K562 (cell line): ENCODE measurements at regions not wholly inside any gene's neighbourhood (a gene's known extent, or its start where the extent isn't known, plus 50 kb on each side); places are given as distances from the start of the nearest gene placed in this dataset.
A peak's percentile ranks its signal among the peaks of the same experiment; 100 is the strongest.

Experiments
- ATAC-seq: fragments of 200-7000 bp; cut with Tn5 transposase; 3 replicates; pipeline ENCODE4 v1.9.1; 2020; ENCODE audit warnings: moderate library complexity
- BruUV-seq: library from RNA; stranded (reverse); fragments of 400-500 nt; replicated peaks from 2 replicates; lab custom pipeline; 2021; lab: Mats Ljungman, UMichigan
- CTCF ChIA-PET: fragments of 300-600 bp; formaldehyde crosslinking; extraction: SDS; loops from one replicate; lab custom pipeline; 2021; ENCODE audit warnings: low intra/inter-chr PET ratio; lab: Yijun Ruan, JAX
- POLR2A ChIA-PET: fragments of 300-600, 350-650 bp; sonication (Branson Sonifier 250); formaldehyde crosslinking; extraction: SDS; loops from one replicate; lab custom pipeline; 2021; ENCODE audit warnings: antibody characterized with exemption, inconsistent platforms; lab: Yijun Ruan, JAX
- DNase-seq, 4 experiments: peaks; one replicate each; pipeline versions ENCODE4 v3.0.0 to v3.0.0-alpha.2; 2011 to 2018; ENCODE audit warnings: low spot score in 3 of 4, mixed read lengths in 3 of 4; ENCODE audit errors: extremely low read depth in 1 of 4
- FAIRE-seq: peaks from 2 replicates; lab custom pipeline; 2011; peaks lifted over from hg19 to GRCh38; lab: Jason Lieb, UNC
- H2AFZ ChIP-seq: 2 replicates; pipeline ENCODE4 v1.6.0; 2011; ENCODE audit warnings: low read depth, low read length, control low read depth, inconsistent platforms
- H3K27ac ChIP-seq: fragments of 200-600 bp; 3 replicates; pipeline ENCODE4 v1.8.0; 2011; ENCODE audit warnings: low read depth, mild to moderate bottlenecking, control low read depth, inconsistent platforms, low read length, moderate library complexity, mixed read lengths; ENCODE audit errors: extremely low read depth
- H3K27me3 ChIP-seq, 2 experiments: fragments of 300-600 bp in 1 of 2; 2 replicates in 1 of 2; 3 replicates in 1 of 2; pipeline versions ENCODE4 v1.6.0 to v1.8.0; 2011; ENCODE audit warnings: inconsistent platforms in 2 of 2, low read length in 2 of 2, mild to moderate bottlenecking in 1 of 2, mixed read lengths in 1 of 2, moderate library complexity in 1 of 2; ENCODE audit not compliant: control insufficient read depth in 2 of 2, insufficient read depth in 2 of 2
- H3K36me3 ChIP-seq: fragments of 300-600 bp; 3 replicates; pipeline ENCODE4 v1.8.0; 2011; ENCODE audit warnings: mild to moderate bottlenecking, low read length, inconsistent platforms; ENCODE audit not compliant: control insufficient read depth, insufficient read depth
- H3K4me1 ChIP-seq, 2 experiments: fragments of 200-600 bp in 1 of 2; replicated peaks in 1 of 2; 2 replicates in 1 of 2; 3 replicates in 1 of 2; pipeline versions ENCODE4 v1.5.1 to v1.8.0; 2011; ENCODE audit warnings: inconsistent platforms in 2 of 2, low read length in 2 of 2, mild to moderate bottlenecking in 1 of 2, mixed read lengths in 1 of 2, moderate library complexity in 1 of 2; ENCODE audit not compliant: control insufficient read depth in 2 of 2, insufficient read depth in 2 of 2
- H3K4me2 ChIP-seq: 2 replicates; pipeline ENCODE4 v1.6.1; 2011; ENCODE audit warnings: low read length, control low read depth, inconsistent platforms, mixed read lengths; ENCODE audit not compliant: insufficient read depth
- H3K4me3 ChIP-seq: fragments of 200-600 bp; sonication (generic), shearing (Covaris generic); 2 replicates; pipeline ENCODE4 v1.5.1; 2016; ENCODE audit warnings: control low read depth, inconsistent platforms
- H3K79me2 ChIP-seq: fragments of 200-600 bp; 3 replicates; pipeline ENCODE4 v1.8.0; 2011; ENCODE audit warnings: low read length, inconsistent platforms; ENCODE audit not compliant: control insufficient read depth, insufficient read depth
- H3K9ac ChIP-seq, 2 experiments: 2 replicates each; pipeline versions ENCODE4 v1.6.0 to v1.6.1; 2011; ENCODE audit warnings: low read depth in 2 of 2, low read length in 2 of 2, control low read depth in 1 of 2, inconsistent platforms in 1 of 2, mild to moderate bottlenecking in 1 of 2, mixed read lengths in 1 of 2; ENCODE audit not compliant: insufficient read depth in 1 of 2
- H3K9me1 ChIP-seq: one replicate; pipeline ENCODE4 v1.6.0; 2011; ENCODE audit warnings: inconsistent platforms, mild to moderate bottlenecking, low read length, moderate library complexity; ENCODE audit not compliant: control insufficient read depth, insufficient read depth
- H3K9me3 ChIP-seq: replicated peaks from 2 replicates; pipeline ENCODE4 v1.5.1; 2011; ENCODE audit warnings: low read depth, low read length, inconsistent platforms; ENCODE audit not compliant: control insufficient read depth, insufficient read depth
- H4K20me1 ChIP-seq: replicated peaks from 2 replicates; pipeline ENCODE4 v1.6.1; 2011; ENCODE audit warnings: low read length, inconsistent platforms, mixed read lengths; ENCODE audit not compliant: control insufficient read depth, insufficient read depth
- CBX3 ChIP-seq, 2 experiments: IDR thresholded peaks; 1 replicate in 1 of 2; 2 replicates in 1 of 2; pipeline ENCODE4 v1.6.1; 2012; ENCODE audit warnings: inconsistent platforms in 2 of 2, low read length in 2 of 2, borderline replicate concordance in 1 of 2, control low read depth in 1 of 2
- CBX5 ChIP-seq: IDR thresholded peaks from 2 replicates; pipeline ENCODE4 v1.6.1; 2014; ENCODE audit warnings: low read depth, borderline replicate concordance
- LEF1 ChIP-seq: fragments of 450-650 bp; IDR thresholded peaks from 2 replicates; pipeline ENCODE4 v1.6.1; 2016; ENCODE audit warnings: mild to moderate bottlenecking
- RAD51 ChIP-seq: fragments of 450-650 bp; IDR thresholded peaks from 2 replicates; pipeline ENCODE4 v1.7.1; 2016; ENCODE audit warnings: low read depth, mild to moderate bottlenecking, borderline replicate concordance
- TRIM24 ChIP-seq, 2 experiments: fragments of 450-650 bp; IDR thresholded peaks; 2 replicates each; pipeline ENCODE4 v1.6.1; 2016
- TRIM28 ChIP-seq: fragments of 450-650 bp; IDR thresholded peaks from 2 replicates; pipeline ENCODE4 v1.6.1; 2017
- XRCC3 ChIP-seq: fragments of 450-650 bp; IDR thresholded peaks from 2 replicates; pipeline ENCODE4 v1.6.1; 2017; ENCODE audit warnings: mild to moderate bottlenecking, moderate library complexity
- ZNF551 ChIP-seq: fragments of 250-450 bp; sonication (Bioruptor Pico); IDR thresholded peaks from 2 replicates; pipeline ENCODE4 v1.5.0; 2021; ENCODE audit warnings: mild to moderate bottlenecking, moderate library complexity
- in situ Hi-C: fragments of 300-500 bp; cut with MboI; formaldehyde crosslinking; loops from 4 replicates; pipeline ENCODE4 v1.15.0; 2018; ENCODE audit warnings: inconsistent platforms, mixed read lengths
- intact Hi-C: fragments of 100-400 bp; cut with micrococcal nuclease; formaldehyde crosslinking; loops from 2 replicates; pipeline ENCODE4 v1.14.2; 2022
- TF ChIP-seq, protein P1 (sequence below): fragments of 200-800 bp; sonication (Bioruptor generic); IDR thresholded peaks from 2 replicates; pipeline ENCODE4 v1.6.1; 2017; ENCODE audit warnings: missing genetic modification characterization, missing compliant biosample characterization
- TF ChIP-seq, protein P2 (sequence below): fragments of 450-650 bp; IDR thresholded peaks from 2 replicates; pipeline ENCODE4 v1.6.1; 2018; ENCODE audit warnings: mild to moderate bottlenecking, low read depth; ENCODE audit not compliant: partially characterized antibody

GRCh38 chr7:22618528-22618927, 108.5 kb upstream of the IL6 start:
- ATAC-seq = no peak
- no peak for TF ChIP-seq ZNF551 (CRISPR knock-in tag)
- TF ChIP-seq, protein P1, sequence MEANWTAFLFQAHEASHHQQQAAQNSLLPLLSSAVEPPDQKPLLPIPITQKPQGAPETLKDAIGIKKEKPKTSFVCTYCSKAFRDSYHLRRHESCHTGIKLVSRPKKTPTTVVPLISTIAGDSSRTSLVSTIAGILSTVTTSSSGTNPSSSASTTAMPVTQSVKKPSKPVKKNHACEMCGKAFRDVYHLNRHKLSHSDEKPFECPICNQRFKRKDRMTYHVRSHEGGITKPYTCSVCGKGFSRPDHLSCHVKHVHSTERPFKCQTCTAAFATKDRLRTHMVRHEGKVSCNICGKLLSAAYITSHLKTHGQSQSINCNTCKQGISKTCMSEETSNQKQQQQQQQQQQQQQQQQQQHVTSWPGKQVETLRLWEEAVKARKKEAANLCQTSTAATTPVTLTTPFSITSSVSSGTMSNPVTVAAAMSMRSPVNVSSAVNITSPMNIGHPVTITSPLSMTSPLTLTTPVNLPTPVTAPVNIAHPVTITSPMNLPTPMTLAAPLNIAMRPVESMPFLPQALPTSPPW = 0 out of 2 replicates have a peak, but pooled peaks have one; percentile 12
- TF ChIP-seq TRIM28 = peak; percentile 90
- TF ChIP-seq CBX5 = peak; percentile 72; the same call in 1 of the 2 replicates
- TF ChIP-seq CBX3 (IDR thresholded peaks at IDR 0.05; ENCODE audit: borderline replicate concordance in 1 of 2, low read length in 2 of 2) = peak in 1 of 2 experiments; percentile 95; a peak in 2 of 3 replicates
- peak in 1 of 2 experiments; percentile 60; a peak in 2 of 4 replicates for TF ChIP-seq TRIM24 (IDR thresholded peaks at IDR 0.05)
- no peak for TF ChIP-seq RAD51
- peak; percentile 76; the same call in 1 of the 2 replicates for TF ChIP-seq XRCC3
- TF ChIP-seq LEF1 = peak; percentile 79
- TF ChIP-seq, protein P2, sequence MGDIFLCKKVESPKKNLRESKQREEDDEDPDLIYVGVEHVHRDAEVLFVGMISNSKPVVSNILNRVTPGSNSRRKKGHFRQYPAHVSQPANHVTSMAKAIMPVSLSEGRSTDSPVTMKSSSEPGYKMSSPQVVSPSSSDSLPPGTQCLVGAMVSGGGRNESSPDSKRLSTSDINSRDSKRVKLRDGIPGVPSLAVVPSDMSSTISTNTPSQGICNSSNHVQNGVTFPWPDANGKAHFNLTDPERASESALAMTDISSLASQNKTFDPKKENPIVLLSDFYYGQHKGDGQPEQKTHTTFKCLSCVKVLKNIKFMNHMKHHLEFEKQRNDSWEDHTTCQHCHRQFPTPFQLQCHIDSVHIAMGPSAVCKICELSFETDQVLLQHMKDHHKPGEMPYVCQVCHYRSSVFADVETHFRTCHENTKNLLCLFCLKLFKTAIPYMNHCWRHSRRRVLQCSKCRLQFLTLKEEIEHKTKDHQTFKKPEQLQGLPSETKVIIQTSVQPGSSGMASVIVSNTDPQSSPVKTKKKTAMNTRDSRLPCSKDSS = peak; percentile 51
- no peak overlapping the region for H3K4me3 ChIP-seq
- intact Hi-C loops = no loop called here
- no peaks in the 10 kb centered on the region for H4K20me1 ChIP-seq
- ChIA-PET CTCF (no interaction called here), POLR2A (no interaction called here)
- no peak overlapping the region for H3K9ac ChIP-seq
- H3K9me3 ChIP-seq = peaks cover 2% of the 10 kb centered on the region; the same call in 1 of the 2 replicates
- no TSS peak for BruUV-seq
- H3K4me2 ChIP-seq = no peak overlapping the region
- no peaks in the 10 kb centered on the region for H3K9me1 ChIP-seq
- in situ Hi-C loops = no loop called here
- H3K79me2 ChIP-seq = no peaks in the 10 kb centered on the region
- H3K4me1 ChIP-seq = no peaks in the 10 kb centered on the region; a peak in 1 of 5 replicates
- DNase-seq = no peak
- H2AFZ ChIP-seq = no peak overlapping the region
- FAIRE-seq = peak; percentile 75
- no peaks in the 10 kb centered on the region for H3K27me3 ChIP-seq
- no peak overlapping the region for H3K27ac ChIP-seq
- H3K36me3 ChIP-seq = no peaks in the 10 kb centered on the region; the same call in 2 of the 3 replicates
